GM12878 (cell line): ENCODE measurements at regions not wholly inside any gene's neighbourhood (a gene's known extent, or its start where the extent isn't known, plus 50 kb on each side); places are given as distances from the start of the nearest gene placed in this dataset.
A peak's percentile ranks its signal among the peaks of the same experiment; 100 is the strongest.

ENCODE experiments used
- ATF2 ChIP-seq: IDR thresholded peaks from 2 replicates; pipeline ENCODE4 v1.6.1; 2012; ENCODE audit warnings: low read length, inconsistent platforms
- ELK1 ChIP-seq: IDR thresholded peaks from 2 replicates; pipeline ENCODE4 v1.6.1; 2012; ENCODE audit warnings: low read depth, low read length, improper control_type of control experiment
- IKZF2 ChIP-seq, 2 experiments: fragments of 450-650 bp; IDR thresholded peaks; 2 replicates each; pipeline ENCODE4 v1.6.1; 2017; ENCODE audit warnings: mild to moderate bottlenecking in 2 of 2, moderate library complexity in 2 of 2
- IRF3 ChIP-seq: fragments of 450-650 bp; IDR thresholded peaks from 2 replicates; pipeline ENCODE4 v1.6.1; 2014; ENCODE audit warnings: mild to moderate bottlenecking
- MAX ChIP-seq: IDR thresholded peaks from 2 replicates; pipeline ENCODE4 v1.6.1; 2012; ENCODE audit warnings: low read depth, low read length, improper control_type of control experiment
- MEF2A ChIP-seq: IDR thresholded peaks from 2 replicates; pipeline ENCODE4 v1.6.1; 2011; ENCODE audit warnings: low read depth, mild to moderate bottlenecking, low read length, moderate library complexity; ENCODE audit not compliant: insufficient read depth
- MTA2 ChIP-seq: fragments of 450-650 bp; IDR thresholded peaks from 2 replicates; pipeline ENCODE4 v1.6.1; 2016; ENCODE audit warnings: low read depth, mild to moderate bottlenecking, moderate library complexity
- NFIC ChIP-seq: IDR thresholded peaks from 2 replicates; pipeline ENCODE4 v1.6.1; 2012; ENCODE audit warnings: low read depth, mild to moderate bottlenecking, inconsistent platforms, low read length, moderate library complexity
- NR2F1 ChIP-seq: fragments of 450-650 bp; conservative IDR thresholded peaks from 2 replicates; pipeline ENCODE4 v1.6.1; 2017; ENCODE audit warnings: mild to moderate bottlenecking
- POLR2AphosphoS5 ChIP-seq: IDR thresholded peaks from 2 replicates; pipeline ENCODE4 v1.6.1; 2011; ENCODE audit warnings: mild to moderate bottlenecking, low read length, inconsistent platforms
- RUNX3 ChIP-seq: IDR thresholded peaks from 2 replicates; pipeline ENCODE4 v1.6.1; 2012; ENCODE audit warnings: low read length, inconsistent platforms
- ZBTB11 ChIP-seq: fragments of 450-650 bp; formaldehyde crosslinking; IDR thresholded peaks from 2 replicates; pipeline ENCODE4 v1.5.0; 2022; ENCODE audit warnings: mild to moderate bottlenecking, missing genetic modification characterization
- ZNF207 ChIP-seq: fragments of 450-650 bp; IDR thresholded peaks from 2 replicates; pipeline ENCODE4 v1.6.1; 2014; ENCODE audit warnings: antibody characterized with exemption, mild to moderate bottlenecking, borderline replicate concordance
- ZNF384 ChIP-seq: IDR thresholded peaks from 2 replicates; pipeline ENCODE4 v1.6.1; 2012; ENCODE audit warnings: low read depth, mild to moderate bottlenecking, low read length, improper control_type of control experiment, borderline replicate concordance

GRCh38 chr3:56921573-56922453 lies 120.1 kb upstream of the ARHGEF3 start (continued):
- TF ChIP-seq ELK1 (no peak), MAX (no peak), ATF2 (no peak), IRF3 (no peak), ZBTB11 (CRISPR knock-in tag) (no peak), NFIC (0 out of 2 replicates have a peak, but pooled peaks have one; percentile 21), MTA2 (no peak), RUNX3 (peak; percentile 17; the same call in 1 of the 2 replicates), ZNF384 (0 out of 2 replicates have a peak, but pooled peaks have one; percentile 25), NR2F1 (0 out of 2 replicates have a peak, but pooled peaks have one; percentile 26), IKZF2 (IDR thresholded peaks at IDR 0.05) (0 out of 4 replicates have a peak, but pooled peaks of 1 of the 2 experiments have one; percentile 24), ZNF207 (no peak), MEF2A (no peak), POLR2AphosphoS5 (no peak)
